ENCODE measurements at regions not wholly inside any gene's neighbourhood (a gene's known extent, or its start where the extent isn't known, plus 50 kb on each side); places are given as distances from the start of the nearest gene placed in this dataset.

- 74% methylated on average over 2 of the region's 2 CpGs for WGBS
- H3K4me3 ChIP-seq (ENCODE audit: low read depth in 1 of 3, low read length in 3 of 3) = no peak overlapping the region
- H3K27ac ChIP-seq (ENCODE audit: low read depth in 1 of 2, low read length in 2 of 2) = no peak overlapping the region
These were observed 813.2 kb downstream of the PLA2G4A start for GRCh38 chr1:187641907-187642306.

More at GRCh38 chr1:187641907-187642306, 813.2 kb downstream of the PLA2G4A start:
- H3K9ac ChIP-seq (ENCODE audit: low read depth in 1 of 2, low read length in 2 of 2) = no peak overlapping the region
- H3K27me3 ChIP-seq (ENCODE audit: control insufficient read depth in 4 of 4, insufficient read depth in 4 of 4, low read length in 3 of 4) = no peaks in the 10 kb centered on the region
- H3K9me3 ChIP-seq (ENCODE audit: control insufficient read depth in 4 of 4, low read length in 3 of 4) = no peaks in the 10 kb centered on the region
- no peaks in the 10 kb centered on the region for H3K4me1 ChIP-seq (ENCODE audit: control insufficient read depth in 4 of 4, insufficient read depth in 4 of 4, low read length in 3 of 4)
- no peak for DNase-seq (ENCODE audit: low spot score)
- no peaks in the 10 kb centered on the region for H3K36me3 ChIP-seq (ENCODE audit: control insufficient read depth in 4 of 4, insufficient read depth in 3 of 4, low read depth in 1 of 4, low read length in 3 of 4)
- TF ChIP-seq FOXA2 (IDR thresholded peaks at IDR 0.05) (no peak), NR2F2 (IDR thresholded peaks at IDR 0.05) (no peak), RXRA (IDR thresholded peaks at IDR 0.05) (no peak), JUND (IDR thresholded peaks at IDR 0.05) (no peak), ATF3 (IDR thresholded peaks at IDR 0.05) (no peak), HNF4G (IDR thresholded peaks at IDR 0.05) (no peak), EGR1 (IDR thresholded peaks at IDR 0.05; ENCODE audit: low read depth in 2 of 2) (no peak), CTCF (IDR thresholded peaks at IDR 0.05; ENCODE audit: low read depth, low read length, missing input control) (no peak), YY1 (IDR thresholded peaks at IDR 0.05) (no peak), RAD21 (IDR thresholded peaks at IDR 0.05) (no peak), TAF1 (conservative IDR thresholded peaks at IDR 0.05) (no peak), MAX (IDR thresholded peaks at IDR 0.05) (no peak), SP1 (IDR thresholded peaks at IDR 0.05) (no peak), REST (IDR thresholded peaks at IDR 0.05) (no peak), ZBTB33 (IDR thresholded peaks at IDR 0.05) (no peak), GABPA (IDR thresholded peaks at IDR 0.05 in 1 of 2, conservative IDR thresholded peaks at IDR 0.05 in 1 of 2) (no peak), FOXA1 (IDR thresholded peaks at IDR 0.05) (no peak)

Data from liver (tissue), 8 donors.